ENCODE measurements at regions not wholly inside any gene's neighbourhood (a gene's known extent, or its start where the extent isn't known, plus 50 kb on each side); places are given as distances from the start of the nearest gene placed in this dataset.

- no peak for TF ChIP-seq ZSCAN5A (tag by site-specific recombination; IDR thresholded peaks at IDR 0.05)
- TF ChIP-seq ZNF214 (tag by site-specific recombination; IDR thresholded peaks at IDR 0.05; ENCODE audit: borderline replicate concordance): no peak
- no peak for TF ChIP-seq YY1 (tag by site-specific recombination; IDR thresholded peaks at IDR 0.05)
- no peak for TF ChIP-seq CTCF (tag by site-specific recombination; IDR thresholded peaks at IDR 0.05)
- TF ChIP-seq ZFP3 (tag by site-specific recombination; IDR thresholded peaks at IDR 0.05; ENCODE audit: low read depth): no peak
- no peak for TF ChIP-seq ZNF785 (tag by site-specific recombination; IDR thresholded peaks at IDR 0.05)
- TF ChIP-seq ZNF354C (tag by site-specific recombination; IDR thresholded peaks at IDR 0.05; ENCODE audit: borderline replicate concordance, low read depth): no peak
- TF ChIP-seq REST (tag by site-specific recombination; IDR thresholded peaks at IDR 0.05): no peak
- TF ChIP-seq PBX3 (CRISPR knock-in tag; IDR thresholded peaks at IDR 0.05): no peak
Observed at GRCh38 chr14:27721760-27722159, 1044.8 kb upstream of the FOXG1 start.

All from HEK293 (cell line).